GM12878 (cell line): ENCODE measurements at regions not wholly inside any gene's neighbourhood (a gene's known extent, or its start where the extent isn't known, plus 50 kb on each side); places are given as distances from the start of the nearest gene placed in this dataset.

ENCODE experiments used
- DPF2 ChIP-seq: fragments of 450-650 bp; IDR thresholded peaks from 2 replicates; pipeline ENCODE4 v1.6.1; 2017; ENCODE audit warnings: mild to moderate bottlenecking
- TCF7 ChIP-seq: IDR thresholded peaks from 2 replicates; pipeline ENCODE4 v1.6.1; 2014; ENCODE audit warnings: antibody characterized with exemption, borderline replicate concordance
- ZNF622 ChIP-seq: fragments of 450-650 bp; IDR thresholded peaks from 2 replicates; pipeline ENCODE4 v1.6.1; 2017; ENCODE audit warnings: mild to moderate bottlenecking, inconsistent platforms
- ZSCAN29 ChIP-seq: fragments of 450-650 bp; IDR thresholded peaks from 2 replicates; pipeline ENCODE4 v1.6.1; 2017; ENCODE audit warnings: mild to moderate bottlenecking, moderate library complexity
- TF ChIP-seq, protein P1 (sequence below), 3 experiments: IDR thresholded peaks in 2 of 3; conservative IDR thresholded peaks in 1 of 3; 2 replicates each; pipeline ENCODE4 v1.5.1; 2011; ENCODE audit warnings: low read depth in 3 of 3, low read length in 3 of 3, mild to moderate bottlenecking in 3 of 3, control low read depth in 2 of 3, moderate library complexity in 2 of 3, inconsistent platforms in 1 of 3, mixed read lengths in 1 of 3; ENCODE audit not compliant: control insufficient read depth in 2 of 3, insufficient read depth in 1 of 3; ENCODE audit errors: extremely low read depth in 1 of 3

DNA sequence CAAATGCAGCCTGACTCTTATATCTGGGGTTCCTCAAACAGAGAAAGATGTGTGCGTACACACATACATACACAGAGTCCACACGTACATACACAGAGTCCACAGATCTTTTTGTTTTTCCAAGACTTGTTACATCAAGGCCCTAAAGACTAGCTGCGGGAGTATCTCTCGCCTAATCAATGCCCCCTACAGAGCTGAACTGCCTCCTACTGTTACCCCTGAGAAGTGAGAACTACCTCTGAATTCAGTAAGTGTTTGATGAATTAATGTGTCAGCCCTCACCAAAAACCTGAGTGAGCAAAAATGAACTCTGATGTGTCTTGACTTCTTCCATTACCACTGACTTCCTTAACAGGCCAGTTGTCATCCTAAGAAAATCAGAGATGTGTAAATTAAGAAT is 351.2 kb downstream of the HHIPL2 start:
- TF ChIP-seq, protein P1, sequence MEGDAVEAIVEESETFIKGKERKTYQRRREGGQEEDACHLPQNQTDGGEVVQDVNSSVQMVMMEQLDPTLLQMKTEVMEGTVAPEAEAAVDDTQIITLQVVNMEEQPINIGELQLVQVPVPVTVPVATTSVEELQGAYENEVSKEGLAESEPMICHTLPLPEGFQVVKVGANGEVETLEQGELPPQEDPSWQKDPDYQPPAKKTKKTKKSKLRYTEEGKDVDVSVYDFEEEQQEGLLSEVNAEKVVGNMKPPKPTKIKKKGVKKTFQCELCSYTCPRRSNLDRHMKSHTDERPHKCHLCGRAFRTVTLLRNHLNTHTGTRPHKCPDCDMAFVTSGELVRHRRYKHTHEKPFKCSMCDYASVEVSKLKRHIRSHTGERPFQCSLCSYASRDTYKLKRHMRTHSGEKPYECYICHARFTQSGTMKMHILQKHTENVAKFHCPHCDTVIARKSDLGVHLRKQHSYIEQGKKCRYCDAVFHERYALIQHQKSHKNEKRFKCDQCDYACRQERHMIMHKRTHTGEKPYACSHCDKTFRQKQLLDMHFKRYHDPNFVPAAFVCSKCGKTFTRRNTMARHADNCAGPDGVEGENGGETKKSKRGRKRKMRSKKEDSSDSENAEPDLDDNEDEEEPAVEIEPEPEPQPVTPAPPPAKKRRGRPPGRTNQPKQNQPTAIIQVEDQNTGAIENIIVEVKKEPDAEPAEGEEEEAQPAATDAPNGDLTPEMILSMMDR (IDR thresholded peaks at IDR 0.05 in 2 of 3, conservative IDR thresholded peaks at IDR 0.05 in 1 of 3; ENCODE audit: control insufficient read depth in 2 of 3, extremely low read depth in 1 of 3, insufficient read depth in 1 of 3, low read depth in 3 of 3, low read length in 3 of 3) = no peak
- TF ChIP-seq DPF2 (no peak), TCF7 (no peak), ZNF622 (no peak), ZSCAN29 (no peak)
